ENCODE measurements at regions not wholly inside any gene's neighbourhood (a gene's known extent, or its start where the extent isn't known, plus 50 kb on each side); places are given as distances from the start of the nearest gene placed in this dataset.

GRCh38 chr18:67222887-67223286 lies 293.6 kb downstream of the DSEL start:
- TF ChIP-seq CTCF (IDR thresholded peaks at IDR 0.05; ENCODE audit: low read depth, low read length, poor library complexity, severe bottlenecking) (no peak), EZH2phosphoT487 (IDR thresholded peaks at IDR 0.05; ENCODE audit: borderline replicate concordance, low read length) (no peak)
